ENCODE measurements at regions not wholly inside any gene's neighbourhood (a gene's known extent, or its start where the extent isn't known, plus 50 kb on each side); places are given as distances from the start of the nearest gene placed in this dataset.

DNA sequence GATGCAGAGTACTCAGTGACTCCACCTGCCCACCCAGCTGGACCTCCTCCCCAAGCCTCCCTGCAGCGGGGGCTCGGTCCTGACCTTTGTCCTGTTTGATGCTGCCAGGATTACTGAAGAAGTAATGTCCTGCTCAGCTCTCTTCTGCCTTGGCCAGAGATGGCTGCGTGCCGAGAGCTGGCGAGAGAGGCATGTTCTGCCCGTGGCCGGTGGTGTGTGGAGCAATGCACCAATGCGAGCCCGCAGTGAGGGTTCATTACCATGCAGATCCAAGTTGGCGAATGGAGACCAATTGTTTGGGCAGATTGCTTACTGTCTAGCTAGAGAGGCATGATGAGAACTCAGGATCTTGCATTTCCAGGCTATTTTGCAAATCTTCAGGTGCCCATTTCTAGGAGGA is 248.9 kb downstream of the ENGASE start:
- H3K4me3 ChIP-seq = no peak overlapping the region
- TF ChIP-seq, protein P1, sequence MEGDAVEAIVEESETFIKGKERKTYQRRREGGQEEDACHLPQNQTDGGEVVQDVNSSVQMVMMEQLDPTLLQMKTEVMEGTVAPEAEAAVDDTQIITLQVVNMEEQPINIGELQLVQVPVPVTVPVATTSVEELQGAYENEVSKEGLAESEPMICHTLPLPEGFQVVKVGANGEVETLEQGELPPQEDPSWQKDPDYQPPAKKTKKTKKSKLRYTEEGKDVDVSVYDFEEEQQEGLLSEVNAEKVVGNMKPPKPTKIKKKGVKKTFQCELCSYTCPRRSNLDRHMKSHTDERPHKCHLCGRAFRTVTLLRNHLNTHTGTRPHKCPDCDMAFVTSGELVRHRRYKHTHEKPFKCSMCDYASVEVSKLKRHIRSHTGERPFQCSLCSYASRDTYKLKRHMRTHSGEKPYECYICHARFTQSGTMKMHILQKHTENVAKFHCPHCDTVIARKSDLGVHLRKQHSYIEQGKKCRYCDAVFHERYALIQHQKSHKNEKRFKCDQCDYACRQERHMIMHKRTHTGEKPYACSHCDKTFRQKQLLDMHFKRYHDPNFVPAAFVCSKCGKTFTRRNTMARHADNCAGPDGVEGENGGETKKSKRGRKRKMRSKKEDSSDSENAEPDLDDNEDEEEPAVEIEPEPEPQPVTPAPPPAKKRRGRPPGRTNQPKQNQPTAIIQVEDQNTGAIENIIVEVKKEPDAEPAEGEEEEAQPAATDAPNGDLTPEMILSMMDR (IDR thresholded peaks at IDR 0.05) = no peak
- intact Hi-C loops (cut with DNase I; ENCODE audit: low total_unique reads) = no loop called here
- DNase-seq = no peak
- no peaks in the 10 kb centered on the region for H3K9me3 ChIP-seq
- H3K27ac ChIP-seq = no peak overlapping the region
- H3K36me3 ChIP-seq = no peaks in the 10 kb centered on the region
- H3K4me1 ChIP-seq = no peaks in the 10 kb centered on the region
- H3K27me3 ChIP-seq = peaks cover 0 to 78% of the 10 kb centered on the region in 2 donors

DNA sequence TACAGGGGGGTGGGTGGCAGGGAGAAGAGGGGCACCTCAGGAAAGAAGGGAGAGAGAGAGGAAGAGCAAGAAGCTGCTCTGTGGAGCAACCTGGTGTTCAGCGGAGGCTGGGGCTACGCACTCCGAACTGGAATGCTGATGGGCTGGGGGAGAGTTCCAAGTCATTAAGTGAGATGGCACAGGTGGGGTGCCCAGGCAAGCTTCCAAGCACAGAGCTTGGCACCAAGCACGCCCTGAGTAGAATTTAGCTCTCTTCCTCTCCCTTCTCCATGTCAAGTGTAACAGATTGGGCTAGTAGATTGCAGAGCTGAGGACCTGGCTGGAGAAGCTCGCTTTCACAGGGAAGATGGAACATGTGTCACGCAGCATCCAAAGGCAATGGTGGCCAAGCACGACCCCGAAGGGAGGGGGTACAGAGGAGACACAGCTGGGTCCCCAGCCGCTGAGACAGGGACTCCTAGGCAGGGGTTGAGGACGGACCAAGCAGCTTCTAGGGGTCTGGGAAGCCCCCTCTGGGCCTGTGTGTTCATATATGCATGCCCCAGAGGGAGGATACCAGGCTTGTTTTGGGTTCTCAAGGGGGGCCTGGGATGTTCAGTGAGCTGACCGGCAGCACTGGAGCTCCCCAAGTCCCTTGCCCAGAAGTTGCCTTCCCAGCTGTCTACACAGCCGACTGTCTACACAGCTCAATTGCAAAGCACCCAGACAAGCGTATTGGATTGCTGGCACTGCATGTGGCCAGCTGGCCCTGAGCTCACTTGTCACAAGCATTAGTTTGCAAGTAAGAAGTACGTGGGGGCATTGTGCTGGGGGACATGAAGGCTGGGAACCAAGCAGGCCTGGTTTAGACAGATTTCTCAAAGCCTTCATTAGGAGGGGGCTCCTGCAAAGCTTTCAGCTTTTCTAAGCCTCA is 247.8 kb downstream of the ENGASE start:
- Histone ChIP-seq H3K4me3 (no peak overlapping the region), H3K4me1 (no peaks in the 10 kb centered on the region), H3K27ac (no peak overlapping the region), H3K36me3 (no peaks in the 10 kb centered on the region), H3K27me3 (peaks cover 0 to 76% of the 10 kb centered on the region in 2 donors), H3K9me3 (no peaks in the 10 kb centered on the region)
- no peak for DNase-seq
- TF ChIP-seq, protein P1 (IDR thresholded peaks at IDR 0.05) = no peak
- intact Hi-C loops (cut with DNase I; ENCODE audit: low total_unique reads) = no loop called here

DNA sequence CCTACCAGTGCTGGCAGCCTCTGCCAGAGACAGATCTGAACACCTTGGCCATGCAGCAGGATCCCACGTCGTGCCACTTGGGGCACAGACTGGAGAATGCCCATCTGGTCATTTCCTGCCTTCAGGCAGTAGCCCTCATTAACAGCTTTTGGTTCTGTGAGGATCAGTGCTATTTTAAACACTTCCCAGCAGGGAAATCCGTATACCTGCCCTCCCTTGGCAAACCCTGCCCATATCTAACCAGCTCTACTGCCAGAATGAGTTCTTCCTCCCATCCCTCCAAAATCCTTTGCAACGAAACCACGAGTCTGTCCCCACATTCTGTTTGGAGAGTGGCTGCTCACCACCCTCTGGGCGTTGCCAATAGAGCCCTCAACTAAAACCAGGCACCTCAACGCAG is 245.7 kb downstream of the ENGASE start:
- Histone ChIP-seq H3K9me3 (no peaks in the 10 kb centered on the region), H3K4me1 (no peaks in the 10 kb centered on the region), H3K27me3 (peaks cover 0 to 82% of the 10 kb centered on the region in 2 donors), H3K27ac (no peak overlapping the region), H3K36me3 (no peaks in the 10 kb centered on the region), H3K4me3 (no peak overlapping the region)
- TF ChIP-seq, protein P1 (IDR thresholded peaks at IDR 0.05) = no peak
- intact Hi-C loops (cut with DNase I; ENCODE audit: low total_unique reads) = no loop called here
- no peak for DNase-seq

DNA sequence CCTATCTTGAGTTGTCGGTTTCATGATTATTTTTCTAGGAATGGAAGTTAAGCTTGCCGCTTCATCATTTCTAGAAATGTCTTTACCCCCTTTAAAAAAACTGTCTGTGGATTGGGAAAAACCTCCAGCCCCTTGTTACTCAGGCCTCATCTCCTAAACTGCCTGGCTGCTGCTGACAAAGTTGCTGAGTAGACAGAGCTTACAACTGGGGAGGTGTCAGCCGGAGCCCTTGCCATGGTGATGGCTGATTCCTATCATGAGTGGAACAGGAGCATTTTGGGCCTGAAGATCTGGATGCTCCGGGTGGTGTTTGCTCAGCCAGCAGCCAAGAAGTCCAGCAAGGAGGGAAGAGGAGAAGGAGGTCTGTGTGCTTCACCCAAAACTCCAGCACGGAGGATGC is 243.3 kb downstream of the ENGASE start:
- no peak for DNase-seq
- H3K27me3 ChIP-seq = peaks cover 0 to 83% of the 10 kb centered on the region in 2 donors
- TF ChIP-seq, protein P1 (IDR thresholded peaks at IDR 0.05) = no peak
- H3K4me1 ChIP-seq = no peaks in the 10 kb centered on the region
- intact Hi-C loops (cut with DNase I; ENCODE audit: low total_unique reads) = no loop called here
- H3K9me3 ChIP-seq = no peaks in the 10 kb centered on the region
- no peaks in the 10 kb centered on the region for H3K36me3 ChIP-seq
- no peak overlapping the region for H3K27ac ChIP-seq
- no peak overlapping the region for H3K4me3 ChIP-seq

DNA sequence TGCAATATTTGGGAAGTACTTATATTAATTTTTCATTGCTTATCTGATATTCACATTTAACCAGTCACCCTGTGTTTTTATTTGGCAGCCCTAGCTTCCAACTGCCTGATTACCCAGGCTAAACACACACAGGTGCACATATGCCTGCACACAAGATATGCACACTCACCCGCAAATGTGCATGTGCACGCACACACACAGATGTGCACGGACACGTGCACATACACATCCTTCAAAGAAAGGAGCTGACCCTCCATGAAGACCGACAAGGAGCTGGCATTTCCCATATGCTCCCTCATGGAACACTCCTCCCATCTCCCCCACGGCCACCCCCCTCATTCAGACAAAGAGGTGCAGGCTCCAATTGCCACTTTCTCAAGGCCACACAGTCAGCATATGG is 242.2 kb downstream of the ENGASE start:
- intact Hi-C loops (cut with DNase I; ENCODE audit: low total_unique reads) = no loop called here
- H3K9me3 ChIP-seq = no peaks in the 10 kb centered on the region
- peaks cover 0 to 85% of the 10 kb centered on the region in 2 donors for H3K27me3 ChIP-seq
- H3K4me1 ChIP-seq = no peaks in the 10 kb centered on the region
- H3K27ac ChIP-seq = no peak overlapping the region
- no peak overlapping the region for H3K4me3 ChIP-seq
- no peaks in the 10 kb centered on the region for H3K36me3 ChIP-seq
- DNase-seq = no peak
- TF ChIP-seq, protein P1 (IDR thresholded peaks at IDR 0.05) = no peak
